Thyroid gland (tissue), 4 donors: ENCODE measurements at regions not wholly inside any gene's neighbourhood (a gene's known extent, or its start where the extent isn't known, plus 50 kb on each side); places are given as distances from the start of the nearest gene placed in this dataset.
"Not testable (repeated sequence)": the region's sequence is repeated elsewhere in the genome, so short reads cannot be mapped to it uniquely, and the experiment has no call there.

Experiments
- DNase-seq, 2 donors: peaks; one replicate each; pipeline ENCODE4 v3.0.0-alpha.2; 2019
- H3K27ac ChIP-seq, 3 donors: fragments of 200-600 bp; sonication (generic); 1 replicate in 2 of 3; 2 replicates in 1 of 3; pipeline ENCODE4 v1.5.1; 2016 to 2019; ENCODE audit warnings: mild to moderate bottlenecking in 1 of 3, moderate library complexity in 1 of 3
- H3K27me3 ChIP-seq: fragments of 200-600 bp; sonication (generic); one replicate; pipeline ENCODE4 v1.5.1; 2019
- H3K36me3 ChIP-seq, 2 donors: fragments of 200-600 bp; sonication (generic); one replicate each; pipeline ENCODE4 v1.5.1; 2016 to 2019
- H3K4me1 ChIP-seq, 2 donors: fragments of 200-600 bp; sonication (generic); one replicate each; pipeline ENCODE4 v1.5.1; 2017 to 2019
- H3K4me3 ChIP-seq, 3 donors: fragments of 200-600 bp; sonication (generic); replicated peaks in 1 of 3; 1 replicate in 2 of 3; 2 replicates in 1 of 3; pipeline ENCODE4 v1.5.1; 2016; ENCODE audit warnings: mild to moderate bottlenecking in 1 of 3
- H3K9me3 ChIP-seq: fragments of 200-600 bp; sonication (generic); one replicate; pipeline ENCODE4 v1.5.1; 2017
- POLR2A ChIP-seq, 2 donors: fragments of 450-650 bp; IDR thresholded peaks; one replicate each; pipeline ENCODE4 v1.6.1; 2017; ENCODE audit warnings: antibody characterized with exemption in 2 of 2, mild to moderate bottlenecking in 2 of 2, moderate library complexity in 1 of 2
- WGBS, 2 donors: methylation state at CpG; one replicate each; pipeline ENCODE4 v1.1.5; 2017; 5-methylcytosine and 5-hydroxymethylcytosine counted together
- intact Hi-C: fragments of 100-400 bp; cut with DNase I; formaldehyde crosslinking; loops from one replicate; pipeline ENCODE4 v1.15.1; 2023
- TF ChIP-seq, protein P1 (sequence below), 6 experiments: fragments of 200-600 bp in 3 of 6; fragments of 450-650 bp in 3 of 6; sonication (generic) in 3 of 6; IDR thresholded peaks; one replicate each; pipeline ENCODE4 v1.5.1; 2016 to 2019; ENCODE audit warnings: antibody characterized with exemption in 6 of 6, mild to moderate bottlenecking in 2 of 6, inconsistent platforms in 1 of 6, moderate library complexity in 1 of 6

GRCh38 chr2:35503311-35503710, 852.3 kb upstream of the CRIM1 start:
- H3K4me1 ChIP-seq = no peaks in the 10 kb centered on the region
- H3K9me3 ChIP-seq = no peaks in the 10 kb centered on the region
- TF ChIP-seq, protein P1, sequence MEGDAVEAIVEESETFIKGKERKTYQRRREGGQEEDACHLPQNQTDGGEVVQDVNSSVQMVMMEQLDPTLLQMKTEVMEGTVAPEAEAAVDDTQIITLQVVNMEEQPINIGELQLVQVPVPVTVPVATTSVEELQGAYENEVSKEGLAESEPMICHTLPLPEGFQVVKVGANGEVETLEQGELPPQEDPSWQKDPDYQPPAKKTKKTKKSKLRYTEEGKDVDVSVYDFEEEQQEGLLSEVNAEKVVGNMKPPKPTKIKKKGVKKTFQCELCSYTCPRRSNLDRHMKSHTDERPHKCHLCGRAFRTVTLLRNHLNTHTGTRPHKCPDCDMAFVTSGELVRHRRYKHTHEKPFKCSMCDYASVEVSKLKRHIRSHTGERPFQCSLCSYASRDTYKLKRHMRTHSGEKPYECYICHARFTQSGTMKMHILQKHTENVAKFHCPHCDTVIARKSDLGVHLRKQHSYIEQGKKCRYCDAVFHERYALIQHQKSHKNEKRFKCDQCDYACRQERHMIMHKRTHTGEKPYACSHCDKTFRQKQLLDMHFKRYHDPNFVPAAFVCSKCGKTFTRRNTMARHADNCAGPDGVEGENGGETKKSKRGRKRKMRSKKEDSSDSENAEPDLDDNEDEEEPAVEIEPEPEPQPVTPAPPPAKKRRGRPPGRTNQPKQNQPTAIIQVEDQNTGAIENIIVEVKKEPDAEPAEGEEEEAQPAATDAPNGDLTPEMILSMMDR (IDR thresholded peaks at IDR 0.05) = no peak
- TF ChIP-seq POLR2A (IDR thresholded peaks at IDR 0.05) = no peak
- intact Hi-C loops = no loop called here
- H3K36me3 ChIP-seq = no peaks in the 10 kb centered on the region
- DNase-seq = no peak
- no peaks in the 10 kb centered on the region for H3K27me3 ChIP-seq
- 67 to 74% methylated on average over 3 of the region's 3 CpGs for WGBS, 2 donors
- no peak overlapping the region for H3K27ac ChIP-seq
- no peak overlapping the region for H3K4me3 ChIP-seq

DNA sequence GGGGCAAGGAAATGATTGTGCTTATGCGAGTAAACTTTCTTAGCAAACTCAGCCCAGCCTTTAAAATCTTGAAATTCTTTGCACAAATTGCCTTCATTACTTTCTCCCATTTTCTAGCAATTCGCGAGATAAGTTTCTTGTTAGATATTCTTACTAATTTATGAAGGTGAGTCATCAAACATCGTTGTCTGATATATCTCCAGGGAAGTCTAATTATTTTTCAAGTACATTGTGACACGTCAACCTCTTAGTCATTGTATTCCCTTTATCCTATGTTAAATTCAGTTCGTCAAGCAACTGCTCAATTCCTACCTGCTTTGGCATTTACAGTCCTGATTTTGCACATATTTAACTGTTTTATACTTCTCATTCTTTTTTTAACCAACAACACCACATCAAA, 854.5 kb upstream of the CRIM1 start:
- H3K36me3 ChIP-seq = no peaks in the 10 kb centered on the region
- H3K27ac ChIP-seq = no peak overlapping the region
- no peak for DNase-seq
- 92 to 93% methylated on average over 6 of the region's 6 CpGs for WGBS, 2 donors
- no peaks in the 10 kb centered on the region for H3K27me3 ChIP-seq
- H3K4me1 ChIP-seq = no peaks in the 10 kb centered on the region
- TF ChIP-seq, protein P1 (IDR thresholded peaks at IDR 0.05) = no peak
- TF ChIP-seq POLR2A (IDR thresholded peaks at IDR 0.05) = no peak
- H3K9me3 ChIP-seq = no peaks in the 10 kb centered on the region
- H3K4me3 ChIP-seq = no peak overlapping the region
- intact Hi-C loops = no loop called here

DNA sequence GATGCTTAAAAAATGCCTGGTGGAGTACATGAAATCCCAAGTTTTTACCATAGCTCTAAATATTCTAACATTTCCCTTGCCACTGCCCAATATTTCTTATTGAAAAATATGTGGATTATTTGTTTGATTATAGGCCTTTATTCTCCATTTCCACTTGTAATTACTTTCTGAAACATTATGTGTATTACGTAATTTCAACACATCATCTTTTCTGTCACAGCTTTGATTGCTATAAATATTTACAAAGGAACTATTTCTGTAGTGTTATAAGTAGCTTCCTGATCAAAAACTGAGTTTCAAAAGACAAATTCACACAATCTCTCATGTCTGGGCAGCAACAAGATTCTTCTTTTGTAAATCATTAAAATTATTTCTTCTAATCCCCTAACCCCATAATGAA, 859.6 kb upstream of the CRIM1 start:
- intact Hi-C loops = no loop called here
- no peak for DNase-seq
- Histone ChIP-seq H3K36me3 (no peaks in the 10 kb centered on the region), H3K27me3 (no peaks in the 10 kb centered on the region), H3K4me3 (no peak overlapping the region), H3K27ac (no peak overlapping the region), H3K9me3 (no peaks in the 10 kb centered on the region), H3K4me1 (no peaks in the 10 kb centered on the region)
- WGBS, 2 donors = 90 to 92% methylated on average over 1 of the region's 1 CpG
- no peak for TF ChIP-seq POLR2A (IDR thresholded peaks at IDR 0.05)

GRCh38 chr2:35495182-35495581, 860.4 kb upstream of the CRIM1 start:
- no peak for TF ChIP-seq POLR2A (IDR thresholded peaks at IDR 0.05)
- TF ChIP-seq, protein P1 (IDR thresholded peaks at IDR 0.05) = no peak

GRCh38 chr2:35478121-35478520, 877.5 kb upstream of the CRIM1 start:
- H3K27me3 ChIP-seq, DNase-seq, H3K4me1 ChIP-seq, H3K4me3 ChIP-seq, H3K9me3 ChIP-seq, H3K36me3 ChIP-seq, intact Hi-C loops, H3K27ac ChIP-seq: not testable (repeated sequence)
- WGBS, 2 donors = 50 to 59% methylated on average over 2 of the region's 2 CpGs

More at GRCh38 chr2:35495182-35495581, 860.4 kb upstream of the CRIM1 start:
- Histone ChIP-seq H3K9me3 (no peaks in the 10 kb centered on the region), H3K36me3 (no peaks in the 10 kb centered on the region), H3K27ac (no peak overlapping the region), H3K4me1 (no peaks in the 10 kb centered on the region), H3K27me3 (no peaks in the 10 kb centered on the region), H3K4me3 (no peak overlapping the region)
- intact Hi-C loops = no loop called here
- DNase-seq = no peak

DNA sequence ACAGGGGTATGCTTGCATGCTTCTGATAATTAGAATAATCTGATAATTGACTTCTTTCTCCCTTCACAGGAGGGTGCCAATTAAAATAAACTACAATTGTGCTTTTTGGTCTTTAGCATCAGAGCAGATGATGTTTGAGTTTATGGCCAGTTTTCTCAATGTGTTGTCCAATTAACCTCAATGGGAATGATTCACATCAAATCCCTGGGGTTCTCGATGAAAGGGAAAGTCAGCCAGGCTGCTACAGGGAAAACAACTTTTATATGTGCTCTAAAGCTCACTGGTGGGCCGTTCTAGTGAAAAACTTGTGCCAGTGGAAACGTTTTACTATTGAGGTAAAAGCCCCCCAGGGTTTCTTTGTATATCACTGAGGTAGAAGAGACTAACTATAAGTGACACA, 887.3 kb upstream of the CRIM1 start:
- TF ChIP-seq, protein P1 (IDR thresholded peaks at IDR 0.05) = no peak
- TF ChIP-seq POLR2A (IDR thresholded peaks at IDR 0.05) = no peak
- Histone ChIP-seq H3K9me3 (no peaks in the 10 kb centered on the region), H3K4me3 (no peak overlapping the region), H3K27ac (no peak overlapping the region), H3K27me3 (no peaks in the 10 kb centered on the region), H3K36me3 (no peaks in the 10 kb centered on the region), H3K4me1 (no peaks in the 10 kb centered on the region)
- no peak for DNase-seq
- intact Hi-C loops = no loop called here
- WGBS, 2 donors = 48 to 50% methylated on average over 3 of the region's 3 CpGs
